Stimulated activated CD8-positive, alpha-beta memory T cell treated with anti-CD3 and anti-CD28 coated beads, Interleukin-7, amount 100 ng/mL, for 48 hours (primary cell): ENCODE measurements at regions not wholly inside any gene's neighbourhood (a gene's known extent, or its start where the extent isn't known, plus 50 kb on each side); places are given as distances from the start of the nearest gene placed in this dataset.

Experiments
- DNase-seq, 2 donors: peaks; one replicate each; pipeline ENCODE4 v3.0.0-alpha.2; 2020; ENCODE audit warnings: low read depth in 1 of 2; ENCODE audit errors: extremely low read depth in 1 of 2

DNA sequence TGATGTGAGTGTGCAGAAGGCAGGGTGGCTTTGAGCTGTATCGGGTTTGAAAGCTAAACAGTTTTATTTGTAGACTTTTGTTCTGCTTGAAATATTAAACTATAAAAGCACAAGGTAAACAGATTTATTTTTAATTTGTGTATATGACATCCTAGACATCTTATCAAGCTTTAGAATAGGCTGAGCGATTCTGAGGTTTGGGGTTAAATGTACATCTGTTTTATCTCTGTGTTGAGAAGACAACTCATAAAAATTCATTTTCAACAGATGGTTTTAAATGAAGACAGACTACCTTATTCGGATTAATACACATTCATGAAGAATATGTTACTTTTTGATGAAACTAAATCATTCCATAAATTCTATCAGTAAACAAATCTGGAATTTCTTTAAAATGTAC lies 368.8 kb downstream of the RPRM start:
- no peak for DNase-seq

- DNase-seq: no peak
These were observed 371.6 kb downstream of the RPRM start for GRCh38 chr2:153106802-153107477.

GRCh38 chr2:153105829-153106578 lies 372.6 kb downstream of the RPRM start:
- DNase-seq: no peak

GRCh38 chr2:153101187-153101586 lies 377.4 kb downstream of the RPRM start:
- no peak for DNase-seq

GRCh38 chr2:153100151-153100550 lies 378.4 kb downstream of the RPRM start:
- DNase-seq: no peak

DNA sequence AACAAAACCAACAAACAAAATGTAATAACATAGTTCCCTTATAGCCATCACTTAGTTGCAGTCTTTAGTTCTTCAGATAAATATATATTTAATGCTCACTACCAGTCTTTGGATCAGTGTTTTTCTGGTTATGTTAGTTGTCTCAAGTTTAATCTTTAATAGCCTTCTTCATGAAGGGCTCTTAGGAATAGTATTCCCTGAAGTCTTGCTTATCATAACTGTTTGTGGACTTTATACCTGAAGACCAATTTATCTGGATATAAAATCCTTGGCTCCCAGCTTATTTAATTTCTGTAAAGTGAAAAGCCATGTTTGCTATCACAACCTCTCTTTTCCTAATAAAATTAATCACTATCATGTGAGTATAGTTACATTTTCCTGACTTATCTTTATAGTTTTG lies 379.7 kb downstream of the ARL6IP6 start:
- DNase-seq: no peak

DNA sequence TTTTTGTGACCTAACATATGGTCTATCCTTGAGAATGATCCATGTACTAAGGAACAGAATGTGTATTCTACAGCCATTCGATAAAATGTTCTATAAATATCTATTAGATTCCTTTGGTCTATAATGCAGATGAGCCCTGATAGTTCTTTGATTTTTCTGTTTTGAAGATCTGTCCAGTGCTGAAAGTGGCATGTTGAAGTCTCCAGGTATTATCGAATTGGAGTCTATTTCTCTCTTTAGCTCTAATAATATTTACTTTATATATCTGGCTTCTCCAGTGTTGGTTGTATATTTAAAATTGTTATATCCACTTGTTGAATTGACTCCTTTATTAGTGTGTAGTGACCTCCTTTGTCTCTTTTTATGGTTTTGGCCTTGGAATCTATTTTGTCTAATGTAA lies 377.9 kb downstream of the ARL6IP6 start:
- no peak for DNase-seq

DNA sequence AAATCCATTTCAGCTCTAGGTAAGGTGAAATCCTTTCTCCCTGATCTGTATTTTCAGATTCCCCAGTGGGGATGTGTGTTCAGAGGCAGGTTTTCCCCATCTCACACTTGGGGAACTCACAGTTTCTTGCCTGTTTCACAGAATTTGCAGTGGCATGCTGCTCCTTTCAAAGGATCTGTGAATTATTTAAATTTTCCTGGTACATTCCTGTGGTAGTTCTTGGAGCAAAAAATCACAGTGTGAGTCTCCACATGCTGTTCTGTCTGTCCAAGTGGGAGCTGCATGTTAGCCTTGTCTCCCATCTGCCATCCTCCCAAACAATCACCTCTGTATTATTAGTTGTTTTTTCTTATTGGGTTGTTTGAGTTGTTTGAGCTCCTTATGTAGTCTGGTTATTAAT lies 372.9 kb downstream of the ARL6IP6 start:
- no peak for DNase-seq

DNA sequence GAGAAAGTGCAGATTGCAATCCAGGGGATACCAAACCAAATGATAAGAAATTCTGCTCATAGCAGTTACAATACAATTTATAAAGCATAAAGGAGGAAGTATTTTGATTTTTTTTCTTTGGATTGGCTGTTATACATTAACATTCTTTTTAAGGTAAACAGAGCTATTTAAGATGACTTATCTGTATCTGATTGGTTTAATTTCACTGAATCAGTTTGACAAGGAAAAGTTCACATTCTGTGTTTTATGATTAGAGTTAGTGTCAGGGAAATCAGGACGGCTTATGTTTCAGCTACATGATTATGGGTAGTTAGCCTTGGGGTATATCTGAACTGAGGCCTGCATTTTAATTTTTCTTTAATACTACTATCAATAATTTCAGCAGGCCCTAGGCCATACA lies 360.9 kb downstream of the ARL6IP6 start:
- DNase-seq: no peak

DNA sequence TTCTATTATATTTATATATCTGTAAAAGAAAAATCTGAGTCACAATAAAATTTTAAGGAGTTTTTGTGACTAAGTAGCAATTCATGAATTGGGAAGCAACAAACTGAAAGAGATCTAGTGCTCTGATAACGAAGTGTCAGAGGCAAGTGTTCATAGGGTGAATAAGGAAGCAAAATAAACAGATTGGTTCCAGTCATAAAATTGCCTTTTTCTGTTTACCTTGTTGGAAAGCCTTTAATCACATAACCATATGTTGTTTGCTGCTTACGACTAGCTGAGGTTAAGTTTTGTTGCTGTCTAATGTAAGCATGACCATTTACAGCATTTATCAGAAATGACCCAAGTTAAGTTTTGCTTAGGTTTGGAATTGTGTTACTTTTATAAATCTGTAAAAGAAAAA lies 358.9 kb downstream of the ARL6IP6 start:
- DNase-seq: no peak

DNA sequence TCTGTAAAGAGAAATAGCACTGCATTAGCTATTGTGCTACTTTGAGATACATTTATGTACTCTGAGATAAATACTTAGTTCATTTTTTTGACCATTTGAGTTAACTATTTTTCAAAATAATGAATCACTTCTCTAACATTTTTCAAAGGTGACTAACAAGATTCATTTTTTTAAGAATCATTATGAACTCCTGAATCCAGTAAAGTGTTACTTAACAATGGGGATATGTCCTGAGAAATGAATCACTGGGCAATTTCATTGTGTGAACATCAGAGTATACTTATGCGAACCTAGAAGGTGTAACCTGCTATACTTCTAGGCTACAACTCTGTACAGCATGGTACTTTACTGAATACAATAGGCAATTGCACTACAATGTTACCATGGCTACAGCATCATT lies 355.8 kb downstream of the ARL6IP6 start:
- no peak for DNase-seq

- no peak for DNase-seq
These were observed 354.4 kb downstream of the ARL6IP6 start for GRCh38 chr2:153072813-153073212.

GRCh38 chr2:153072077-153072476 lies 353.7 kb downstream of the ARL6IP6 start:
- no peak for DNase-seq

GRCh38 chr2:153071090-153071489 lies 352.7 kb downstream of the ARL6IP6 start:
- no peak for DNase-seq

- no peak for DNase-seq
These were observed 350.5 kb downstream of the ARL6IP6 start for GRCh38 chr2:153068915-153069314.

GRCh38 chr2:153068052-153068451 lies 349.6 kb downstream of the ARL6IP6 start:
- no peak for DNase-seq

- DNase-seq: no peak
These were observed 341.1 kb downstream of the ARL6IP6 start for GRCh38 chr2:153059338-153060052.

DNA sequence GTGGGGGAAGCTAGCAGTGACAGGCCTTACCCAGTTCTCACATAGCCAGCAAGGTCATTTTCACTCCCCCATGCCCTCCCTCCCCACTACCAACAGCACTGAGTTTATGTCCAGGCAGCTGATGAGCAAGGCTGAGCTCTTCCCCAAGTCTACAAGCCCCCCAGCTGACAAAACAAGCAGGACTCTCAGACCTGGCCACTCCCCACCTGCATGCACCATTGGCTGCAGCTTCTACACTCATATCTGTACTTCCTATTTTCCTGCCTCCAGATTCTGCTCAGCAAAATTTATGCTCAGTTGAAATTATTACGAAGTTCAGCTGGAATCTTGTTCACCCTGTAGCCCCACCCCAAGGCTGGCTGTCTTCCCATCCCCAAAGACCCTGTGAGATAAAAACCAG lies 339.3 kb downstream of the ARL6IP6 start:
- no peak for DNase-seq

GRCh38 chr2:153055182-153055581 lies 336.8 kb downstream of the ARL6IP6 start:
- no peak for DNase-seq

GRCh38 chr2:153052807-153053559 lies 334.6 kb downstream of the ARL6IP6 start:
- DNase-seq: no peak

- DNase-seq: no peak
These were observed 328.8 kb downstream of the ARL6IP6 start for GRCh38 chr2:153047220-153047619.
